COLO668 (cell line): ENCODE measurements at regions not wholly inside any gene's neighbourhood (a gene's known extent, or its start where the extent isn't known, plus 50 kb on each side); places are given as distances from the start of the nearest gene placed in this dataset.

Experiments
- DNase-seq: peaks from one replicate; lab custom pipeline; 2025; ENCODE audit not compliant: unreplicated experiment; lab: John Stamatoyannopoulos, UW

- DNase-seq = no peak
These were observed 173.1 kb downstream of the KLHL28 start for GRCh38 chr14:44788612-44789011.

- DNase-seq = no peak
These were observed 176.7 kb downstream of the KLHL28 start for GRCh38 chr14:44785096-44785495.

- no peak for DNase-seq
These were observed 177.8 kb downstream of the KLHL28 start for GRCh38 chr14:44783901-44784300.

GRCh38 chr14:44782775-44783238 lies 178.9 kb downstream of the KLHL28 start:
- DNase-seq = no peak

- DNase-seq = no peak
These were observed 180.8 kb downstream of the KLHL28 start for GRCh38 chr14:44780989-44781388.

GRCh38 chr14:44778604-44779003 lies 183.1 kb downstream of the KLHL28 start:
- no peak for DNase-seq

- DNase-seq = no peak
These were observed 184.2 kb downstream of the KLHL28 start for GRCh38 chr14:44777584-44777983.

- DNase-seq = no peak
These were observed 186.5 kb downstream of the KLHL28 start for GRCh38 chr14:44775248-44775647.

- DNase-seq = no peak
These were observed 187.4 kb downstream of the KLHL28 start for GRCh38 chr14:44774396-44774795.

- DNase-seq = no peak
These were observed 190.3 kb downstream of the KLHL28 start for GRCh38 chr14:44771496-44771895.

GRCh38 chr14:44770201-44770600 lies 191.5 kb downstream of the KLHL28 start:
- DNase-seq = no peak

- DNase-seq = no peak
These were observed 192.8 kb downstream of the KLHL28 start for GRCh38 chr14:44768935-44769334.

- DNase-seq = no peak
These were observed 194.0 kb downstream of the KLHL28 start for GRCh38 chr14:44767646-44768173.

- no peak for DNase-seq
These were observed 195.5 kb downstream of the KLHL28 start for GRCh38 chr14:44766285-44766684.

GRCh38 chr14:44763356-44763755 lies 198.4 kb downstream of the KLHL28 start:
- DNase-seq = no peak

GRCh38 chr14:44759277-44759676 lies 202.5 kb downstream of the KLHL28 start:
- DNase-seq = no peak

- no peak for DNase-seq
These were observed 205.2 kb downstream of the KLHL28 start for GRCh38 chr14:44756554-44756953.

- DNase-seq = no peak
These were observed 216.4 kb downstream of the KLHL28 start for GRCh38 chr14:44745371-44745770.

- DNase-seq = no peak
These were observed 219.5 kb downstream of the KLHL28 start for GRCh38 chr14:44742202-44742601.

- no peak for DNase-seq
These were observed 220.3 kb downstream of the KLHL28 start for GRCh38 chr14:44741431-44741830.

- DNase-seq = no peak
These were observed 225.4 kb downstream of the KLHL28 start for GRCh38 chr14:44736326-44736725.

GRCh38 chr14:44732144-44732543 lies 225.1 kb upstream of the FSCB start:
- no peak for DNase-seq

- no peak for DNase-seq
These were observed 223.8 kb upstream of the FSCB start for GRCh38 chr14:44730860-44731259.
